ENCODE measurements at regions not wholly inside any gene's neighbourhood (a gene's known extent, or its start where the extent isn't known, plus 50 kb on each side); places are given as distances from the start of the nearest gene placed in this dataset.

GRCh38 chr3:5277612-5278236 lies 90.2 kb downstream of the EDEM1 start:
- ChIA-PET CTCF (interaction anchor here (1.2 to 2.0 kb wide), 5 partner anchors 12 to 30 kb away, joined by 3 to 4 read pairs (median 3); no protein-coding TSS in a partner anchor), POLR2A (no interaction called here)
- TF ChIP-seq CTCF (IDR thresholded peaks at IDR 0.05; ENCODE audit: control extremely low read depth, extremely low read depth, low read depth, missing control alignments): no peak
- no peak for DNase-seq (ENCODE audit: extremely low spot score)

- no peak for DNase-seq (ENCODE audit: extremely low spot score)
- POLR2A ChIA-PET: no interaction called here
- TF ChIP-seq CTCF (IDR thresholded peaks at IDR 0.05; ENCODE audit: control extremely low read depth, extremely low read depth, low read depth, missing control alignments): no peak
- CTCF ChIA-PET: interaction anchor here (1.6 to 2.0 kb wide), 2 partner anchors 13 to 29 kb away, joined by 3 to 4 read pairs; no protein-coding TSS in a partner anchor
These were observed 91.2 kb downstream of the EDEM1 start for GRCh38 chr3:5278666-5279065.

GRCh38 chr3:5282703-5283102 lies 95.2 kb downstream of the EDEM1 start:
- TF ChIP-seq CTCF (IDR thresholded peaks at IDR 0.05; ENCODE audit: control extremely low read depth, extremely low read depth, low read depth, missing control alignments): no peak
- CTCF ChIA-PET: interaction anchor here (1.6 kb wide), 1 partner anchor 10 kb away, joined by 4 read pairs; no protein-coding TSS in a partner anchor
- POLR2A ChIA-PET: no interaction called here
- no peak for DNase-seq (ENCODE audit: extremely low spot score)

- POLR2A ChIA-PET: no interaction called here
- no peak for TF ChIP-seq CTCF (IDR thresholded peaks at IDR 0.05; ENCODE audit: control extremely low read depth, extremely low read depth, low read depth, missing control alignments)
- DNase-seq (ENCODE audit: extremely low spot score): no peak
These were observed 97.9 kb downstream of the EDEM1 start for GRCh38 chr3:5285439-5285838.

DNA sequence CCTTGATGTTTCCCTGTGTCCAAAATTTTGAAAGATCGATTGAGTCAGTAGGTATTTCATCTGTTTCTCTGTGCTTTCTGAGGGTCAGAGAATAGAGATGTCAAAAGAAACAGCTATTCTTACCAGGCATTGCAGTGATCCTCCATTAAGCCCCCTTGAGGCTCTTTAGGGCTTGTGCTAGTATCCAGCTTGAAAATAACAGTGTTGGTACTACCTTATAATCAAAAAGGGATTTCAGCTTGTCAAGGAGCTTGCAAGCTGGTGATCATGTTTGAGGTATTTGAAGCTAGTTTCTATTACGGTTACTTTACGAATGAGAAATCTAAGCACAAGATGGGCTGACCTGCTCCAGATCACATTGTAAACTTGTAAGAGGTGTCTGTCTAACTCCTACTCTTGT lies 103.4 kb downstream of the EDEM1 start:
- no peak for TF ChIP-seq CTCF (IDR thresholded peaks at IDR 0.05; ENCODE audit: control extremely low read depth, extremely low read depth, low read depth, missing control alignments)
- no peak for DNase-seq (ENCODE audit: extremely low spot score)
- CTCF ChIA-PET: interaction anchor here (1.7 kb wide), 1 partner anchor 64 kb away, joined by 5 read pairs; no protein-coding TSS in a partner anchor
- POLR2A ChIA-PET: interaction anchor here (0.6 kb wide), 1 partner anchor 208 kb away, joined by 3 read pairs; no protein-coding TSS in a partner anchor

More at GRCh38 chr3:5285439-5285838, 97.9 kb downstream of the EDEM1 start:
- CTCF ChIA-PET: interaction anchor here (0.9 to 2.5 kb wide), 2 partner anchors 9 to 11 kb away, joined by 4 to 6 read pairs; no protein-coding TSS in a partner anchor

GRCh38 chr3:5292512-5292911 lies 105.0 kb downstream of the EDEM1 start:
- TF ChIP-seq CTCF (IDR thresholded peaks at IDR 0.05; ENCODE audit: control extremely low read depth, extremely low read depth, low read depth, missing control alignments): no peak
- CTCF ChIA-PET: interaction anchor here (1.1 to 1.8 kb wide), 2 partner anchors 11 to 15 kb away, joined by 4 read pairs; no protein-coding TSS in a partner anchor
- DNase-seq (ENCODE audit: extremely low spot score): no peak
- POLR2A ChIA-PET: no interaction called here
